GM21786 (cell line): ENCODE measurements at regions not wholly inside any gene's neighbourhood (a gene's known extent, or its start where the extent isn't known, plus 50 kb on each side); places are given as distances from the start of the nearest gene placed in this dataset.

Experiments
- ATAC-seq: cut with Tn5 transposase; IDR thresholded peaks from one replicate; pipeline ENCODE4 v1.9.1; 2021; ENCODE audit not compliant: unreplicated experiment

GRCh38 chr10:5305374-5305773 lies 59.4 kb upstream of the UCN3 start:
- no peak for ATAC-seq

- no peak for ATAC-seq
Observed at GRCh38 chr10:5310914-5311313, 53.9 kb upstream of the UCN3 start.

DNA sequence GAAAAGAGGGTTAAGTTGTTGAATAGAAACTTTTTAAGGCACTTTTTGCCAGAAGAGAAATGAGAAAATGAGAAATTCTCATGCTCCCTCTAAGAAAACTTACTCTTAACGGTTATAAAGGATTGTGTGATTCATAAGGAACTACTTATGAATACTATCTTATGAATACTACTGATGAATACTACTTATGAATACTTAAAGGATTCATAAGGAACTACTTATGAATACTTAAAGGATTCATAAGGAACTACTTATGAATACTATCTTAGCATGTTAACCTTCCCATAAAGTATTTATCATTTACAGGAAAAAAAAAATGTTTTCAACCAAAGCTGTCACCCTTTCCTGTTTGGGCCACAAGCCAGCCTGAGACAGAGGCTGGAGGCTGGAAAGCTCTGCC lies 53.1 kb upstream of the UCN3 start:
- ATAC-seq, result no peak

DNA sequence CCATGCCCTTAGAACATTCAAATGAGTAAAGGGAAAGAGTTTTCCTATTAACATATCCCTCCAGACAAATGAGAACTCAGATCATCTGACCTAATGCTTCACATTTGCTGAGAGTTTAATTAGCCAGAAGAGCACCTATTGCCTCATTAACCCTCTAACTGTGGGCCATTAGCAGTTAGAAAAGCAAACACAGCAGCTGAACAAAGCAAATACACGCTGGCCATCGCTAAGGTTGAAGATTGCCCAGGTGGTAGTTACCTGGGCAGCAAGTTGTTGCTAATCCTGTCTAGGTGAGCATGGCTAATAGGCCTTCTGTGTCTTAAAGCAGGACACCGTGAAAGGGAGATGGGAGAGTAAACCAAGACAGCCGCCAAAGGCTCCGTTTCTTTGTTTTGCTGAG lies 49.9 kb upstream of the UCN3 start:
- no peak for ATAC-seq
